NCI-H1092 (cell line): ENCODE measurements at regions not wholly inside any gene's neighbourhood (a gene's known extent, or its start where the extent isn't known, plus 50 kb on each side); places are given as distances from the start of the nearest gene placed in this dataset.
"Not testable (repeated sequence)": the region's sequence is repeated elsewhere in the genome, so short reads cannot be mapped to it uniquely, and the experiment has no call there.

Source experiments
- DNase-seq: peaks from one replicate; lab custom pipeline; 2025; lab: John Stamatoyannopoulos, UW

DNA sequence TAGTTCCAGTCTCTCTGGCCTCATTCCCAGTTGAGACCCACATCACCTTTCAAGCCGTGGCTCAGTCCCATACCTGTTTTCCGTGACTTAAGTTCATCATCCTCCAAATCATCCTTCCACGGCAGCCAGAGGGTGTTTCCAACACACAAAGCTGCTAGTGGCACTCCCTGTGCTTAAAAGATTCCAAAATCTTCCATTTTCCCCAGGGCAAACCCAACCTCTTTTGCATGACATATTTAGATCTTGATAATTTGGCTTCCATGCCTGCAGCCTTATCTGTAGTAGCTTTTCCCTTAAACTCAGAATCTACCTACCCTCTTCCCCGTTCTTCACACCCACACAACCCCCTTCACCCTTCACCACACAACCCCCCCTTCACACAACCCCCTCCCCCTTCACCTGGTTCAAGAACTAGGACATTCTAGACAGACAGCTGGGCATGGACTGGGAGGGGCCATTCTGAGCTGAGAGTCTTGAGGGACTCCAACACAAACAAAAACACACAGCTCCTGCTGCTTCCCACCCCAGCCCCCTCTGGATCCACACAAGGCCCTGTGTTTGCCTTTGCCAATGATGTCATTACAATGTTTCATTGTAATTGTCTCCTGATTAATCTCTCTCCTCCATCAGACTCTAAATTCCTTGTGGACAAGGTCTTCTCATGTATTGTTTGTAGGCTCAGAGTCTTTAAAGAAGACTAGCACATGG, 268.2 kb downstream of the SH3GL2 start:
- DNase-seq, result no peak

- DNase-seq, result no peak
Observed at GRCh38 chr9:17847908-17848307, 269.0 kb downstream of the SH3GL2 start.

DNA sequence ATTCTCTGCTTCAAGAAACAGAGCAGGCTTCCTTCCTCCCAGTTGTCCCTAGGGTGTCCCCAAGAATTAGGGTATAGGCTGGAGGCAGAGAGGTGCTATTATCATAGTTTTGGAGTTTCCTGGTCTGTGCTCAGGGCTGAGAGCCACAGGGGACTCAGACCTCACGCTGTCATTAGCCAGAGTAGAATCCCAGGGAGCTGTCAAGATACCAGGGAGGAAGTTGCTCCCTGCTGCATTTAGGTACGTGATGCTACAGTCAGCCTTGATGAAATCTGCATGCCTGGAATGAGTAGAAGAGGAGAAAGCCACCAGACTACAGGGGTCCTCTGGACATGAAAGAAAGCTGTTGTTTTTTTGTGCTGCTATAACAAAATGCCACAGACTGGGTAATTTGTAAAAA, 273.2 kb downstream of the SH3GL2 start:
- DNase-seq, result no peak

DNA sequence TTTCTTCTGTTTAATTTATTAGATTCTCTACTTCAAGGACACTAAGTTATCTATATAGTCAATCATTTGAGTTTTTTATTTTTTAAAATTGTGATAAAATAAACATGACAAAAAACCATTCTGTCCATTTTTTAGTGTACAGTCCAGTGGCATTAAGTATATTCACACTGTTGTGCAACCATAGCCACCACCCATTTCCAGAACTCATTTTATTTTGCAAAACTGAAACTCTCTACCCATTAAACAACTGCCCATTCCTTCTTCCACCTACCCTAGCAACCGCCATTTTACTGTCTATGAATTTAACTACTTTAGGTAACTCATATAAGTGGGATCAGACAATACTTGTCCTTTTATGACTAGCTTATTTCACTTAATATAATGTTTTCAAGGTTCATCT, 275.6 kb downstream of the SH3GL2 start:
- no peak for DNase-seq

- no peak for DNase-seq
Observed at GRCh38 chr9:17856995-17857394, 278.1 kb downstream of the SH3GL2 start.

- no peak for DNase-seq
Observed at GRCh38 chr9:17859228-17859627, 280.4 kb downstream of the SH3GL2 start.

DNA sequence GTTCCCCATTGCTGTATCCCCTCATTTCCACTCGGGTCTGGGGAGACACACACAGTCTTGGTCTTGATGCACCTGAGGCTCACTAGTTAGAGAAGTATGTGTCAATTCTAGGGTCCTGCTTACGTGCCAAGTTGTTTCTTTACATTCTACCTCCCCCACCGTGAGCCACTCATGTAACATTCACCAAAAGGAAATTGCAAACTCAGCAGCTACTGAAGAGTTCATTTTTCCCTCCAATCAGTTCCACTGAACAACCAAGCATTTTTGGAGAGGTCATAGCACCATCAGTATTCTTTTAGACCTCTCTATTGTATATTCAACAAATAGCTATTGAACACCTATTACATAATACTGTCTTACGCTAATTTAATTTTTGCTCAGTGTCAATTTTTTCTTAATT, 281.1 kb downstream of the SH3GL2 start:
- DNase-seq, result no peak

- DNase-seq, result no peak
Observed at GRCh38 chr9:17862101-17862500, 283.2 kb downstream of the SH3GL2 start.

DNA sequence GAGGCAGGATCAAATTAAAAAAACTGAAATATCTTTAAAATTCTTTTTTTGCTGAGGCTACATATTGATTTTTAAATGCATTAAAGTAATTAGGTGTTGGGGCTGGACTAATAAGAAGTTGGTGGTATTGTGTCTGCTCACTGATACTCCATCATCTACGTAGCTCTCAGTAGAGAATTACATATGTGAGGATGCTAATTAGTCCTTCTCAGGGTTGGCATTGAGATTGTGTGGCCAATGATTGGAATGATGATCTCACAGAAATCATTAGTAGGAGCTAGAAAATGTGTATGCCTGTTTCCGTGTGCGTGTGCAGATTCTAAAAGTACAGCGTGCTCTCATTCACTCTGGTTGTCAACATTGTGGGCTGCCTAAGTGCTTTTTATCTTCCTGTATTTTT, 283.8 kb downstream of the SH3GL2 start:
- no peak for DNase-seq

DNA sequence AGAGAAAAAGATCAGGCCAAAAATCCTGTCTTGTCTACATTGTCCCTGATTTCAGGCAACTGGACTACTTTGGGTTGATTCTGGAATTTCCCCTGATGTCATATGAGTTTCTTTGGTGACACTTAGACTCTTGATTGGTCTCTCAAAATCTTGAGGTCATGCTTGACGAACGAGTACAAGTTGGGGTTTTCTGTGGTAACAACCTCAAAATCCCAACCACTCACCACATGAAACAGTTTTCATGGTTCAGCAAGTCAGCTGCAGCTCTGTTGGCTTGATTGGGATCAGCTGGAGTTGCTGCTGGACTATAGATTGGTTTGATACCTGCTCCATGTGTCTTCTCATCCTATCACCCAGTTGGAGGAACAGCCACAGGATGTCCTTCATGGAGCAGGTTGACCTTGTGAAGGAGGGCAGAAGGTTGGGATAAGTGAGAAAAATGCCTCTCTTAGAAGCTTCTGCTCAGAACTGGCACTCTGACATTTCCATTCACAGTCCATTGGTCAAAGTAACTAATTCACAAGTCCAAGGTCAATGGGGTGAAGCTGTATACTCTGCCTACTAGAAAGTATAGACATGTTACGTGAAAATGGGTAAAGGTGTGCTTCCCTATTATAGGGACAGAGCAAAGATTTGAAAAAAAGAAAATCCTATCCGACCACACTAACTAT, 284.5 kb downstream of the SH3GL2 start:
- DNase-seq, result no peak

GRCh38 chr9:17863924-17864323, 285.1 kb downstream of the SH3GL2 start:
- no peak for DNase-seq

GRCh38 chr9:17864951-17865350, 286.1 kb downstream of the SH3GL2 start:
- no peak for DNase-seq

GRCh38 chr9:17865881-17866280, 287.0 kb downstream of the SH3GL2 start:
- DNase-seq, result no peak

DNA sequence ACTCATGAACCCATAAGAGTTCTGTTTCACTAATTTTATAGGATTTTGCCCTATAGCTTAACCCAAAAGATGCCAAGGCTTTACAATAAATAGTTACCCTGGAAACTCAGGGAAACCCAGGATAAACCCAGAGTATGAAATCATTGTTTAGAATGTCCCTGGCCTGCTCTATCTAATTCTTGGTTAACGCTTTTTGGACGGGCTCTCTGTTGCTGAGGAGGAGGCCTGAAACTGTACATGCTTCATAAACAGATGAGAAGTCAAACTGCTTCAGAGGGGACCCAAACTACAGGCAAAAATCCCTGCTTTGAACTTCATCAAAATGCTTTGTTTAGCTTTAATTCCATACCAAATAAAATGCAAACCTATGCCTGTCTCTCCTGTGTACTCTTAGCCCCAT, 291.9 kb downstream of the SH3GL2 start:
- DNase-seq, result no peak

GRCh38 chr9:17871213-17871890, 292.5 kb downstream of the SH3GL2 start:
- no peak for DNase-seq

DNA sequence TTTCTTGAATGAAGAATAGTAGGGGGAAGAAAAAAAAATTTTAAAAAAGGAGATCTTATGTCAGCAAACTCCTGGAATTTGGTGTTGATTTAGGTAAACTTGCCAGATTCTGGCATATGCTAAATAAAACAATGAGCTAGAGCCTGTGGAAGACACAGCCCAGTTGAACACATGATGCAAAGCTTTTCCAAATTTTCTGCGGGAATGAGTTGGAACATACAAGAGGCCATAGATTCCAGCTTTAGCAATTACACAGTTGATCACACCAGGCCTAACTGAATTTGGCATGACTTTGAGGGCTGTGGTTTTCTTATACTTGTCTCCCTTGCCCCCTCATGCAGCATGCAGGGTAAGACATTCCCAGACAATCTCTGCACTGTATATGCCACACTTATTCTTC, 297.0 kb downstream of the SH3GL2 start:
- no peak for DNase-seq

- no peak for DNase-seq
Observed at GRCh38 chr9:17876687-17877086, 297.8 kb downstream of the SH3GL2 start.

DNA sequence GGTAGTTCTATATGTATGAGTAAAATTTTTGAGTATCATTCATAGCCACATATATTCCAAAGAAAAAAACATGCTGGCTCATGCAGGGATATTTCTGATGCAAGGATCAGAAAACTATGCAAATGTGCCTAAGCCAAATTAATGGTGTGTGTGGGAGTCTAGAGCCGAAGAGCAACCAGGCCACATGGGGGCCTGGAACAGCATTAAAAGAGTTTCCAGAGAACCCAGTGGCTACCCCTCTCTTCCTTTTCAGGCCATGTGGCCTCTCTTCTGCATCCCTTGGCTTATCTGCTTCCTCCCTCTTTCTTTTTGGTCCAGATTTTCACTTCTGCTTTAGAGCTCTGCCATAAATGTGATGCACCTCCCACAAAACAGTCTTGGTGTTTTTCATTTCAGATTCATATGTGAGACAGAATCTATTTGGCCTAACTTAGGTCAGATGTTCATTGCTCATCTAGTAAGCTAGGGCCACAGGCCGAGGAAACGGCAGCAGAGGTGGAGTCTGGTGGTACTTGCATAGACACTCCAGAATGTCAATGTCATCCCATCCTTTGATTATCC, 300.0 kb downstream of the SH3GL2 start:
- no peak for DNase-seq

- DNase-seq, result no peak
Observed at GRCh38 chr9:17881371-17881770, 302.5 kb downstream of the SH3GL2 start.

GRCh38 chr9:17882688-17883594, 304.1 kb downstream of the SH3GL2 start:
- DNase-seq, result no peak

GRCh38 chr9:17888066-17888465, 309.2 kb downstream of the SH3GL2 start:
- no peak for DNase-seq

GRCh38 chr9:17888964-17889363, 310.1 kb downstream of the SH3GL2 start:
- not testable (repeated sequence) for DNase-seq
